Endothelial cell of umbilical vein (primary cell): ENCODE measurements at regions not wholly inside any gene's neighbourhood (a gene's known extent, or its start where the extent isn't known, plus 50 kb on each side); places are given as distances from the start of the nearest gene placed in this dataset.
"Not testable (repeated sequence)": the region's sequence is repeated elsewhere in the genome, so short reads cannot be mapped to it uniquely, and the experiment has no call there.

Experiments used
- BruUV-seq: library from RNA; stranded (reverse); fragments of 400-500 nt; replicated peaks from 2 replicates; lab custom pipeline; 2021; lab: Mats Ljungman, UMichigan
- CTCF ChIA-PET: fragments of 300-600, 350-600 bp; sonication (Branson Sonifier 250); formaldehyde crosslinking; loops from one replicate; lab custom pipeline; 2021; ENCODE audit warnings: antibody characterized with exemption, inconsistent platforms; lab: Charles Lee
- POLR2A ChIA-PET: fragments of 300-600, 350-600 bp; sonication (Branson Sonifier 250); formaldehyde crosslinking; loops from one replicate; lab custom pipeline; 2021; ENCODE audit warnings: antibody characterized with exemption, inconsistent platforms; lab: Charles Lee
- DNase-seq: peaks from one replicate; pipeline ENCODE4 v3.0.0-alpha.2; 2011; ENCODE audit warnings: low read depth, low spot score
- FAIRE-seq: peaks from 2 replicates; lab custom pipeline; 2011; peaks lifted over from hg19 to GRCh38; lab: Jason Lieb, UNC
- H2AFZ ChIP-seq: 2 replicates; pipeline ENCODE4 v1.6.0; 2012; ENCODE audit warnings: low read depth, low read length, control low read depth, inconsistent platforms
- H3K27ac ChIP-seq: 2 replicates; pipeline ENCODE4 v1.5.1; 2011; ENCODE audit warnings: low read depth, mild to moderate bottlenecking, control low read depth, low read length, moderate library complexity; ENCODE audit not compliant: insufficient read depth
- H3K27me3 ChIP-seq, 2 experiments: 2 replicates each; pipeline versions ENCODE4 v1.6.0 to v1.6.1; 2011; ENCODE audit warnings: low read length in 2 of 2, mixed read lengths in 1 of 2; ENCODE audit not compliant: control insufficient read depth in 2 of 2, insufficient read depth in 2 of 2
- H3K36me3 ChIP-seq, 2 experiments: 2 replicates in 1 of 2; 3 replicates in 1 of 2; pipeline ENCODE4 v1.5.1; 2011; ENCODE audit warnings: low read length in 2 of 2, mild to moderate bottlenecking in 1 of 2, moderate library complexity in 1 of 2; ENCODE audit not compliant: control insufficient read depth in 2 of 2, insufficient read depth in 2 of 2; ENCODE audit errors: extremely low read depth in 1 of 2
- H3K4me1 ChIP-seq: 3 replicates; pipeline ENCODE4 v1.5.1; 2011; ENCODE audit warnings: mild to moderate bottlenecking, low read length; ENCODE audit not compliant: control insufficient read depth, insufficient read depth; ENCODE audit errors: extremely low read depth
- H3K4me2 ChIP-seq: 2 replicates; pipeline ENCODE4 v1.6.1; 2011; ENCODE audit warnings: low read length, control low read depth, mixed read lengths; ENCODE audit not compliant: insufficient read depth
- H3K4me3 ChIP-seq, 3 experiments: fragments of 200-600 bp in 1 of 3; sonication (generic), shearing (Covaris generic) in 1 of 3; replicated peaks in 1 of 3; 2 replicates each; pipeline ENCODE4 v1.5.1; 2011 to 2016; ENCODE audit warnings: control low read depth in 3 of 3, low read length in 3 of 3, mild to moderate bottlenecking in 2 of 3, inconsistent platforms in 1 of 3, low read depth in 1 of 3, moderate library complexity in 1 of 3; ENCODE audit not compliant: insufficient read depth in 1 of 3
- H3K79me2 ChIP-seq: 2 replicates; pipeline ENCODE4 v1.6.0; 2012; ENCODE audit warnings: low read length, inconsistent platforms; ENCODE audit not compliant: control insufficient read depth, insufficient read depth
- H3K9ac ChIP-seq: replicated peaks from 2 replicates; pipeline ENCODE3; 2011; ENCODE audit warnings: low read length, control low read depth; ENCODE audit not compliant: insufficient read depth; ENCODE audit errors: extremely low read depth
- H3K9me1 ChIP-seq: replicated peaks from 3 replicates; pipeline ENCODE4 v1.6.0; 2011; ENCODE audit warnings: mild to moderate bottlenecking, low read length; ENCODE audit not compliant: control insufficient read depth, insufficient read depth; ENCODE audit errors: extremely low read depth
- H3K9me3 ChIP-seq: replicated peaks from 2 replicates; pipeline ENCODE4 v1.5.1; 2012; ENCODE audit warnings: low read length, inconsistent platforms; ENCODE audit not compliant: control insufficient read depth, insufficient read depth
- H4K20me1 ChIP-seq: replicated peaks from 2 replicates; pipeline ENCODE3; 2011; ENCODE audit warnings: mild to moderate bottlenecking, low read length; ENCODE audit not compliant: control insufficient read depth, insufficient read depth; ENCODE audit errors: extremely low read depth
- dilution Hi-C: fragments of 300-500 bp; cut with MboI; formaldehyde crosslinking; loops from one replicate; pipeline ENCODE4 v1.15.0; 2019; ENCODE audit warnings: low sequenced_read_pairs; ENCODE audit not compliant: extremely low pct_ligation_motif_present
- intact Hi-C: fragments of 100-400 bp; cut with micrococcal nuclease; formaldehyde crosslinking; loops from one replicate; pipeline ENCODE4 v1.10.0; 2022

DNA sequence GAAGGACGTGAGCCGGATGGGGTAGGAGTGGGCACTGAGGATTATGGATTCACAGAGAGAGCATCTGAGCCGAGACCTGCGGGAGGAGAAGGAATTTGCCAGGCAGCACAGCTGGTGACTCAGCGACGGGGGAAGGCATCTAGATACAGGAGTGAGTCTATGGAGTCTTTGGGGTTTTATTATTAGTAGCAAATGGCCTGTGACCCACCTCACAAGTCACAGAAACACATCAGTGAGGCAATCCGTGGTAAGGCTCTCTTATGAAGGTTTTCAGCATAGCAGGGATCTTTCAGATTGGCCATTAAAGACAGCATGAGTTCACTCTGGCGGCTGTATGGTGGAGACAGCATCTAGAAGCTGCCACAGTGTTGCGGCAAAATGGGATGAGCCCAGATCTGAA, 66.5 kb upstream of the GPR89A start:
- H4K20me1 ChIP-seq, H3K9ac ChIP-seq, H2AFZ ChIP-seq, H3K9me3 ChIP-seq, intact Hi-C loops, H3K9me1 ChIP-seq, POLR2A ChIA-PET, H3K36me3 ChIP-seq, CTCF ChIA-PET, H3K4me2 ChIP-seq, H3K27ac ChIP-seq, FAIRE-seq, H3K4me3 ChIP-seq, BruUV-seq, dilution Hi-C loops, H3K79me2 ChIP-seq, H3K4me1 ChIP-seq, DNase-seq: not testable (repeated sequence)
- peaks cover 1 to 11% of the 10 kb centered on the region in 2 experiments for H3K27me3 ChIP-seq

DNA sequence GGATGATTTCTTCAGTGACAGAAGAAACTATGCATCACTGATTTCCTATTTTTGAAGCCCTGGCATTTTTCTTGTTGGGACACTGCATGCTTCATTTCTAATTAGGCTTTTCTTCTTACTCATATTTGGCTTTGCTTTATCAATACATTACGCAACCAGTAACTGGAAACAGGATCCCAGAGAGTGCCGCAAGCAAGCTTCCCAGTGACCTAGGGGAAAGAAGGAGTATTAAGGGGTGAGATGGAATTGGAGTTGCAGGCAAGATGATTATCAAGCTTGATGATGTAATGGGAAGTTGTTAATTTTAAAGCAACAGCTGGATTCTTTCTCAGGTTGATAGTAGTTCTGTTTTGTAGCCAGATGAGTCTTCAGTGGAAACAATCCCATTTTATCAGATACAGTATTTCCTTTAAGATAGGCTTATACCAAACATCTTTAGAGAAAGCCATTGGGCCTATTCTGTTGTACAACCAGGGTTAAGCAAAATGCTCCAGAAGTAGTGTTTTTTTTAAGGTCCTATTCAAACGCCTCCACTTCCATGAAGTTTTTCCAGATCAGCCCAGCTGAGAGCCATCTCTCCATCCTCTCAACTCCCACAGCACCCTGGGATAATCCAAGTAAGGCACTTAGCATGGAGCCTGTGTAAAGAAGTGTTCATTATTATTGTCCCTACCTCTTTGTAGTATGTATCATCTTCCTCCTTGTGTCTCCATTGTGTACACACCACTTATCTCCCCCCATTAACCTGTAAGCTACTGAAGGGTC, 69.5 kb upstream of the GPR89A start:
- H3K4me2 ChIP-seq, BruUV-seq, H3K9me1 ChIP-seq, H3K4me3 ChIP-seq, intact Hi-C loops, H3K27ac ChIP-seq, H3K4me1 ChIP-seq, H2AFZ ChIP-seq, H3K36me3 ChIP-seq, DNase-seq, H4K20me1 ChIP-seq, POLR2A ChIA-PET, H3K79me2 ChIP-seq, dilution Hi-C loops, H3K9me3 ChIP-seq, FAIRE-seq, H3K9ac ChIP-seq, CTCF ChIA-PET: not testable (repeated sequence)
- peaks cover 0 to 12% of the 10 kb centered on the region in 2 experiments for H3K27me3 ChIP-seq

DNA sequence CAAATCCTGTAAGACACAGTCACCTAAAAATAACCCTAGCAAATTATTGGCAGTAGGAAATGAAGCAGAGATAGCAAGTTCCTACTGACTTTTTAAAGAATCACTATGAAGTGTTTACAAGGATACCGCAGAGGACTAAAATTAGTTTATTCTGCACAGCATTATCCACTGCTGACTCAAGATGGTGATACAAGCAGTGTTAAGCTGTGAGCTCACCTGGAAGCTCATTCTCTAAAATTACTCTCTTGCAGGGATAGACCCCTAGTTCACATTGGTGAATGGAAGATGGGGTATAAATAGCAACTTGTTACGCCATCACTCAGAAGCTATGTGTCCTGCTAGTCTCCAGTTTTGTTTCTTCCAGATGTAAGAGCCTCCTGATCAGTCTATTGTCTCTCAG, 70.8 kb upstream of the GPR89A start:
- H3K27me3 ChIP-seq, H3K4me2 ChIP-seq, dilution Hi-C loops, FAIRE-seq, H3K36me3 ChIP-seq, H4K20me1 ChIP-seq, H3K9ac ChIP-seq, H3K4me3 ChIP-seq, DNase-seq, H3K9me1 ChIP-seq, H3K9me3 ChIP-seq, POLR2A ChIA-PET, CTCF ChIA-PET, H2AFZ ChIP-seq, H3K27ac ChIP-seq, intact Hi-C loops, H3K4me1 ChIP-seq, H3K79me2 ChIP-seq, BruUV-seq: not testable (repeated sequence)

DNA sequence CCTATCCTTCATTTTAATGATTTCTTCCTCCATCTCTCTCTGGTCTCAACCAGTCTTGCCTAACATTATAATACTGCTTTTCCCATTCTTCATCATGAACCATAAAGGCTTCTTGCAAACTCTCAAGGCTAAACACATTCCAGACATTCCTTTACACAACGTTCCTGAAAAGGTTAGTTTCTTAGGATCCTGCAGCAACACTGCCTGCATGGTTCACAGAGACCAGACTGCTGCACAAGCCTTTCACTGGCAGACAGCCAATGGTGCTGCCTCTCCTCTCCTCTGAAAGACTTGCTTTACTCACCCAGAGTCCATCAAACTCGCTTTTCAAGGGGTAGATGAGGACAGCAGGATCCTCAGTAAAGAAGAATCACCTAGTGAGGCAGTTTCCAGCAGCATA, 72.3 kb upstream of the GPR89A start:
- FAIRE-seq, H3K9me3 ChIP-seq, H3K9ac ChIP-seq, H3K36me3 ChIP-seq, POLR2A ChIA-PET, H3K27me3 ChIP-seq, H3K27ac ChIP-seq, dilution Hi-C loops, H2AFZ ChIP-seq, BruUV-seq, DNase-seq, CTCF ChIA-PET, H3K4me1 ChIP-seq, H3K79me2 ChIP-seq, H3K4me2 ChIP-seq, H3K9me1 ChIP-seq, H3K4me3 ChIP-seq, H4K20me1 ChIP-seq, intact Hi-C loops: not testable (repeated sequence)
